H1 (cell line): ENCODE measurements at regions not wholly inside any gene's neighbourhood (a gene's known extent, or its start where the extent isn't known, plus 50 kb on each side); places are given as distances from the start of the nearest gene placed in this dataset.

Experiments used
- CTCF ChIA-PET: fragments of 300-600 bp; sonication (Branson Sonifier 250); formaldehyde crosslinking; loops from one replicate; lab custom pipeline; 2021; ENCODE audit not compliant: partially characterized antibody; lab: Charles Lee
- POLR2A ChIA-PET: fragments of 300-600 bp; sonication (Branson Sonifier 250); formaldehyde crosslinking; loops from one replicate; lab custom pipeline; 2021; ENCODE audit warnings: inconsistent platforms; ENCODE audit not compliant: partially characterized antibody; lab: Charles Lee
- DNase-seq, 2 experiments: peaks; one replicate each; pipeline versions ENCODE4 v3.0.0 to v3.0.0-alpha.2; 2010 to 2022; ENCODE audit warnings: low spot score in 2 of 2, low read depth in 1 of 2, mixed read lengths in 1 of 2
- FAIRE-seq: peaks from 2 replicates; lab custom pipeline; 2011; peaks lifted over from hg19 to GRCh38; lab: Jason Lieb, UNC
- H2AFZ ChIP-seq: 2 replicates; pipeline ENCODE4 v1.8.1; 2012; ENCODE audit warnings: low read length, inconsistent platforms
- H2AK5ac ChIP-seq: 2 replicates; pipeline ENCODE4 v1.6.1; 2013; ENCODE audit warnings: low read depth, low read length
- H2BK120ac ChIP-seq: replicated peaks from 2 replicates; pipeline ENCODE3; 2013; ENCODE audit warnings: low read depth, low read length, inconsistent platforms
- H2BK12ac ChIP-seq: 2 replicates; pipeline ENCODE4 v1.6.1; 2013; ENCODE audit warnings: low read depth, low read length
- H2BK15ac ChIP-seq: 2 replicates; pipeline ENCODE4 v1.6.1; 2013; ENCODE audit warnings: low read length
- H2BK20ac ChIP-seq: 2 replicates; pipeline ENCODE4 v1.6.1; 2013; ENCODE audit warnings: low read length
- H2BK5ac ChIP-seq: 2 replicates; pipeline ENCODE4 v1.6.1; 2013; ENCODE audit warnings: low read depth, low read length
- H3K14ac ChIP-seq: 2 replicates; pipeline ENCODE4 v1.6.1; 2013; ENCODE audit warnings: inconsistent platforms; ENCODE audit not compliant: insufficient read length
- H3K18ac ChIP-seq: 2 replicates; pipeline ENCODE4 v1.6.1; 2013; ENCODE audit warnings: low read length; ENCODE audit errors: extremely low read depth
- H3K23ac ChIP-seq: 2 replicates; pipeline ENCODE4 v1.6.1; 2013; ENCODE audit warnings: inconsistent platforms; ENCODE audit not compliant: insufficient read length
- H3K23me2 ChIP-seq: 2 replicates; pipeline ENCODE4 v1.6.1; 2013; ENCODE audit warnings: low read depth, low read length
- H3K27ac ChIP-seq: 2 replicates; pipeline ENCODE4 v1.6.1; 2011; ENCODE audit warnings: low read depth, low read length, inconsistent platforms
- H3K27me3 ChIP-seq, 4 experiments: replicated peaks in 1 of 4; 1 replicate in 1 of 4; 2 replicates in 3 of 4; pipeline versions ENCODE4 v1.6.1 to v1.8.1; 2011 to 2013; ENCODE audit warnings: low read length in 3 of 4, mild to moderate bottlenecking in 3 of 4, inconsistent platforms in 2 of 4, mixed read lengths in 2 of 4, moderate library complexity in 1 of 4; ENCODE audit not compliant: control insufficient read depth in 3 of 4, insufficient read depth in 3 of 4; ENCODE audit errors: extremely low read depth in 1 of 4
- H3K36me3 ChIP-seq, 4 experiments: 2 replicates each; pipeline versions ENCODE4 v1.6.1 to v1.8.1; 2011 to 2013; ENCODE audit warnings: mild to moderate bottlenecking in 4 of 4, low read length in 3 of 4, moderate library complexity in 2 of 4, control low read depth in 1 of 4, inconsistent platforms in 1 of 4; ENCODE audit not compliant: insufficient read depth in 4 of 4, control insufficient read depth in 2 of 4
- H3K4ac ChIP-seq: replicated peaks from 2 replicates; pipeline ENCODE3; 2013; ENCODE audit warnings: low read length, low read depth, mixed read lengths, inconsistent platforms; ENCODE audit not compliant: insufficient read length
- H3K4me1 ChIP-seq, 4 experiments: replicated peaks in 1 of 4; 1 replicate in 1 of 4; 2 replicates in 3 of 4; pipeline versions ENCODE4 v1.6.1 to v1.8.1; 2011 to 2013; ENCODE audit warnings: low read length in 3 of 4, inconsistent platforms in 2 of 4, mixed read lengths in 1 of 4; ENCODE audit not compliant: insufficient read depth in 4 of 4, control insufficient read depth in 3 of 4
- H3K4me2 ChIP-seq, 2 experiments: 2 replicates each; pipeline versions ENCODE4 v1.6.1 to v1.8.1; 2011 to 2013; ENCODE audit warnings: low read depth in 2 of 2, low read length in 2 of 2, control low read depth in 1 of 2, inconsistent platforms in 1 of 2, mild to moderate bottlenecking in 1 of 2; ENCODE audit not compliant: insufficient read depth in 1 of 2
- H3K4me3 ChIP-seq, 4 experiments: fragments of 200-600, 300-600 bp in 1 of 4; sonication (generic), shearing (Covaris generic), sonication (Bioruptor Twin) in 1 of 4; 2 replicates each; pipeline versions ENCODE4 v1.5.1 to v1.8.1; 2011 to 2016; ENCODE audit warnings: low read length in 4 of 4, low read depth in 3 of 4, control low read depth in 2 of 4, inconsistent platforms in 2 of 4, mild to moderate bottlenecking in 2 of 4, mixed read lengths in 1 of 4, moderate library complexity in 1 of 4; ENCODE audit not compliant: insufficient read depth in 2 of 4; ENCODE audit errors: extremely low read depth in 1 of 4
- H3K56ac ChIP-seq: replicated peaks from 2 replicates; pipeline ENCODE3; 2013; ENCODE audit warnings: low read depth, mild to moderate bottlenecking, mixed read lengths, low read length, inconsistent platforms; ENCODE audit not compliant: insufficient read length
- H3K79me1 ChIP-seq: 2 replicates; pipeline ENCODE4 v1.6.1; 2013; ENCODE audit warnings: low read depth, low read length, control low read depth
- H3K79me2 ChIP-seq, 2 experiments: 2 replicates each; pipeline versions ENCODE4 v1.6.1 to v1.8.1; 2012 to 2013; ENCODE audit warnings: low read length in 2 of 2, mild to moderate bottlenecking in 2 of 2, inconsistent platforms in 1 of 2; ENCODE audit not compliant: insufficient read depth in 2 of 2, control insufficient read depth in 1 of 2
- H3K9ac ChIP-seq, 4 experiments: replicated peaks in 1 of 4; 1 replicate in 1 of 4; 2 replicates in 3 of 4; pipeline versions ENCODE4 v1.6.1 to v1.8.1; 2011 to 2013; ENCODE audit warnings: low read depth in 3 of 4, low read length in 3 of 4, control low read depth in 2 of 4, mild to moderate bottlenecking in 2 of 4, moderate library complexity in 2 of 4, inconsistent platforms in 1 of 4; ENCODE audit errors: extremely low read depth in 1 of 4
- H3K9me3 ChIP-seq, 2 experiments: 2 replicates each; pipeline versions ENCODE4 v1.6.1 to v1.8.1; 2012 to 2013; ENCODE audit warnings: mild to moderate bottlenecking in 2 of 2, moderate library complexity in 2 of 2, control low read depth in 1 of 2, inconsistent platforms in 1 of 2, low read depth in 1 of 2, low read length in 1 of 2, mixed read lengths in 1 of 2; ENCODE audit not compliant: insufficient read depth in 2 of 2
- H4K20me1 ChIP-seq, 2 experiments: replicated peaks in 1 of 2; 2 replicates each; pipeline versions ENCODE3 to v1.8.1; 2011 to 2013; ENCODE audit warnings: inconsistent platforms in 2 of 2, low read length in 2 of 2, mild to moderate bottlenecking in 1 of 2; ENCODE audit not compliant: insufficient read depth in 2 of 2, control insufficient read depth in 1 of 2
- H4K5ac ChIP-seq: 2 replicates; pipeline ENCODE4 v1.6.1; 2013; ENCODE audit warnings: low read length, low read depth, mixed read lengths, inconsistent platforms; ENCODE audit not compliant: insufficient read length
- H4K8ac ChIP-seq: 2 replicates; pipeline ENCODE4 v1.8.0; 2013; ENCODE audit warnings: mild to moderate bottlenecking, moderate library complexity, low read length, inconsistent platforms; ENCODE audit not compliant: insufficient read depth; ENCODE audit errors: extremely low read depth
- H4K91ac ChIP-seq: replicated peaks from 2 replicates; pipeline ENCODE3; 2013; ENCODE audit warnings: low read length, mixed read lengths, inconsistent platforms; ENCODE audit not compliant: insufficient read length
- ASH2L ChIP-seq: fragments of 200-600, 300-600 bp; sonication (generic); IDR thresholded peaks from one replicate; pipeline ENCODE4 v1.7.1; 2017; ENCODE audit warnings: low read length
- GTF2F1 ChIP-seq: IDR thresholded peaks from 2 replicates; pipeline ENCODE4 v1.6.1; 2012; ENCODE audit warnings: low read depth, low read length, improper control_type of control experiment, borderline replicate concordance
- HDAC6 ChIP-seq: IDR thresholded peaks from one replicate; pipeline ENCODE4 v1.7.1; 2012; ENCODE audit warnings: low read depth, mild to moderate bottlenecking, inconsistent platforms, low read length, moderate library complexity
- JUND ChIP-seq: IDR thresholded peaks from 2 replicates; pipeline ENCODE4 v1.6.1; 2011; ENCODE audit warnings: mild to moderate bottlenecking, improper control_type of control experiment, low read length
- KDM1A ChIP-seq: fragments of 200-600, 300-600 bp; sonication (generic); IDR thresholded peaks from 2 replicates; pipeline ENCODE4 v1.7.1; 2016; ENCODE audit warnings: mild to moderate bottlenecking, low read length, borderline replicate concordance
- PHF8 ChIP-seq: fragments of 200-600 bp; sonication (generic); conservative IDR thresholded peaks from 2 replicates; pipeline ENCODE4 v1.7.1; 2012; ENCODE audit warnings: low read depth, mild to moderate bottlenecking, inconsistent platforms, low read length, moderate library complexity
- POU5F1 ChIP-seq: IDR thresholded peaks from 2 replicates; pipeline ENCODE4 v1.6.1; 2011; ENCODE audit warnings: low read depth, mild to moderate bottlenecking, low read length, moderate library complexity
- RAD21 ChIP-seq, 2 experiments: IDR thresholded peaks in 1 of 2; conservative IDR thresholded peaks in 1 of 2; 2 replicates each; pipeline ENCODE4 v1.6.1; 2011; ENCODE audit warnings: low read depth in 2 of 2, low read length in 2 of 2, improper control_type of control experiment in 1 of 2, inconsistent platforms in 1 of 2, mild to moderate bottlenecking in 1 of 2, moderate library complexity in 1 of 2
- SIN3A ChIP-seq, 2 experiments: IDR thresholded peaks in 1 of 2; conservative IDR thresholded peaks in 1 of 2; 2 replicates each; pipeline ENCODE4 v1.6.1; 2011 to 2012; ENCODE audit warnings: low read length in 2 of 2, improper control_type of control experiment in 1 of 2, low read depth in 1 of 2, mild to moderate bottlenecking in 1 of 2
- TAF1 ChIP-seq: IDR thresholded peaks from 2 replicates; pipeline ENCODE4 v1.6.1; 2011; ENCODE audit warnings: mild to moderate bottlenecking, low read depth, low read length
- TAF7 ChIP-seq: optimal IDR thresholded peaks from 2 replicates; pipeline ENCODE3; 2011; ENCODE audit warnings: low read depth, mild to moderate bottlenecking, inconsistent platforms, low read length, moderate library complexity, borderline replicate concordance
- ZNF274 ChIP-seq: IDR thresholded peaks from 2 replicates; pipeline ENCODE4 v1.7.0; 2012; ENCODE audit warnings: low read length, borderline replicate concordance; ENCODE audit errors: extremely low read depth
- WGBS, 2 experiments: shearing (Covaris generic) in 1 of 2; methylation state at CpG; one replicate each; pipeline versions ENCODE4 v1.1.6 to v1.1.7; 2013 to 2015; ENCODE audit warnings: low lambda C conversion rate in 2 of 2, mixed read lengths in 2 of 2, inconsistent platforms in 1 of 2, low coverage in 1 of 2, missing lambda C conversion rate in 1 of 2; ENCODE audit not compliant: insufficient replicate concordance in 2 of 2, insufficient coverage in 1 of 2, insufficient read length in 1 of 2; ENCODE audit errors: extremely low coverage in 1 of 2, missing lambda C conversion rate in 1 of 2; 5-methylcytosine and 5-hydroxymethylcytosine counted together

DNA sequence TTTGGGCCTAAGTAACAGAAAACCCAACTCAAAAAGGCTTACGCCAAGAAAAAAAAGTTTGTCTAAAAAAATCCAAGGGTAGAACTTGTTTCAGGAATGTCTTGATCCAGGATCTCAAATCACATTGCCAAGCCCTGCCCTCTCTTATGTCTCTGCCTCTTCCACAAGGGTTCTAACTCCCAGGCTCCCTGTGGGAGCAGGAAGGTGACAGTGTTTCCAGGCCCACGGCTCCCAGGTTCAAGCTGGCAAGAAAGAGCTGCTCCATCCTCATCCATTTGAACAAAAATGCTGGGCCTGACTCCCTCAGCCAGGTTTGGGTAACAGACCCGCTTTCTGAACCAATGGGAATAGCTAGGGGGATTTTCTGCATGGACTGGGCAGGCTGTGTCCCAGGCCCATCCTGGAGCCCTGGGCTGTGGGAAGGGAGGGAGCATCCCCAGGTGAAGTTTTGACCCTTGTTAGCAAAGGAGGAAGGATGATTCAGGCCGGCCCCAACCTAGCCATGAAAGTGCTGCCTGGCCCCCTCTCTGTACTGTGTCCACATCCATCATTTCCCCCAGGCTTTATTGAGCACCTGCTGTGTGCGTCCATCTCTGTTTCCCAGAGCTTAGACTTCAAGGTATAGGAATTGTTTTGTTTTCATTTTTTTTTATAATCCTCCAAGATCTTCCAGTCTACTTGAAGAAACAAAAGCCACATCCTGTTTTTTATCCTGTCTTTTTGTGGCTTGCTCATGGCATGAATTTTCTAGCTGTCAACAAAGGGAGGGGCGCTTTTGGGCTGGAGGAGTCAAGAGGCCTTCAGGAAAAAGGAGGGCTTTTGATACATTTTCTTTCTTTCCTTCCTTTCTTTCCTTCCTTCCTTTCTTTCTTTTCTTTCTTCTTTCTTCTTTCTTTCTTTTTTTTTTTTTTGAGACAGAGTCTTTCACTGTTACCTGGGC, 159.8 kb downstream of the TFAP2C start:
- H3K14ac ChIP-seq = no peak overlapping the region
- no peak overlapping the region for H3K9ac ChIP-seq
- no peaks in the 10 kb centered on the region for H3K36me3 ChIP-seq
- no peak overlapping the region for H3K18ac ChIP-seq
- H3K27me3 ChIP-seq = no peaks in the 10 kb centered on the region
- H3K27ac ChIP-seq = no peak overlapping the region
- H4K8ac ChIP-seq = no peak overlapping the region
- no peak overlapping the region for H2BK120ac ChIP-seq
- H4K5ac ChIP-seq = no peak overlapping the region
- H4K91ac ChIP-seq = no peak overlapping the region
- H3K79me2 ChIP-seq = no peaks in the 10 kb centered on the region
- H2BK20ac ChIP-seq = no peak overlapping the region
- no peaks in the 10 kb centered on the region for H4K20me1 ChIP-seq
- no peaks in the 10 kb centered on the region for H3K9me3 ChIP-seq
- no peak for DNase-seq
- ChIA-PET CTCF (interaction anchor here (0.8 to 1.9 kb wide), 2 partner anchors 158 to 238 kb away, joined by 3 to 5 read pairs; no protein-coding TSS in a partner anchor), POLR2A (interaction anchor here (1.0 kb wide), 1 partner anchor 13 kb away, joined by 4 read pairs; no protein-coding TSS in a partner anchor)
- no peaks in the 10 kb centered on the region for H3K4me1 ChIP-seq
- no peak overlapping the region for H3K4me2 ChIP-seq
- 87% methylated on average over 6 of the region's 6 CpGs; no CpG with 5 or more reads in 1 of the 2 experiments for WGBS, 2 experiments
- no peak overlapping the region for H3K56ac ChIP-seq
- no peaks in the 10 kb centered on the region for H3K23me2 ChIP-seq
- no peak overlapping the region for H3K4ac ChIP-seq
- no peak for FAIRE-seq
- H3K79me1 ChIP-seq = no peaks in the 10 kb centered on the region
- no peak overlapping the region for H2AFZ ChIP-seq
- no peak overlapping the region for H2BK12ac ChIP-seq
- H2BK15ac ChIP-seq = no peak overlapping the region
- no peak overlapping the region for H3K4me3 ChIP-seq
- H2BK5ac ChIP-seq = no peak overlapping the region; the same call in 1 of the 2 replicates
- no peak overlapping the region for H2AK5ac ChIP-seq
- no peak overlapping the region for H3K23ac ChIP-seq
- TF ChIP-seq ZNF274 (no peak), RAD21 (IDR thresholded peaks at IDR 0.05 in 1 of 2, conservative IDR thresholded peaks at IDR 0.05 in 1 of 2; ENCODE audit: low read depth in 2 of 2, low read length in 2 of 2) (no peak), TAF7 (no peak), TAF1 (no peak), PHF8 (no peak), SIN3A (conservative IDR thresholded peaks at IDR 0.05 in 1 of 2, IDR thresholded peaks at IDR 0.05 in 1 of 2; ENCODE audit: low read depth in 1 of 2, low read length in 2 of 2) (no peak), ASH2L (no peak), KDM1A (no peak), GTF2F1 (no peak), POU5F1 (no peak), JUND (no peak), HDAC6 (no peak)
